NOMO-1 treated with dmso at 0.1 percent for 144 hours (cell line): ENCODE measurements at regions not wholly inside any gene's neighbourhood (a gene's known extent, or its start where the extent isn't known, plus 50 kb on each side); places are given as distances from the start of the nearest gene placed in this dataset.
"Not testable (repeated sequence)": the region's sequence is repeated elsewhere in the genome, so short reads cannot be mapped to it uniquely, and the experiment has no call there.

ENCODE experiments used
- DNase-seq: peaks from one replicate; lab custom pipeline; 2025; ENCODE audit not compliant: unreplicated experiment; lab: John Stamatoyannopoulos, UW

DNA sequence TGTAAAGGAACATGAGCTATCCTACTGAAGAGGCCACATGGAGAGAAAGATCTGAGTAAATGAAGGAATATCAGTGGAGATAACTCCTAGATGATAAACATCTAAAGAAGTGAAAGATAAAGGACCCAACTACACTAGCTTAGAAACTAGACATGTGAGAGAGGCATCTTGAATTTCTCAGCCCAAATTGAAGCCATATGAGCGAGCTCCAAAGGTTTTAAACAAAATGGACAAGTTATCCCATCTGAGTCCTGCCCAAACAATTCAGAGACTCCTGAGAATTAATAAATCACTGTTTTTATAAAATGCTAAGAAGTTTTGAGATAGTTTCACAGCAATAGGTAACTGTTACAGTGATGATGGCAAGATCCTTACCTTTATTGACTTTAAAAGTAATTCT lies 438.9 kb downstream of the NAV3 start:
- no peak for DNase-seq

DNA sequence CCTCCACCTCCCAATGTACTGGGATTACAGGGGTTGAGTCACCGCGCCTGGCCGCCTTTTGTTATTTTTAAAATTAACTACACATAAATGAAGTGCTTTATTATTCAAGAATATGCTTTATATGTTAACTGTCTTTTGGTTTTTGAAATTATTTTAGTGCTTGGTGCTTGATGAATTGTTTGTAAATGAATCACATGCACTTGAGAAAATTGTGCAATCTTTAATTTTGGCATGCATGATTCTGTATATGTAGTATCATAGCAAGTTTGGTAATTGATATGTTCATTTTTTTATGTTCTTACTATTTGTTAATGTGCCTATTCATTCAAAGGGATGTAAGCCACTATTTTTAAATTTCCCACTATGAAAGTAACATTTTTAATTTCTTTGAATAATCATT lies 440.9 kb downstream of the NAV3 start:
- no peak for DNase-seq

DNA sequence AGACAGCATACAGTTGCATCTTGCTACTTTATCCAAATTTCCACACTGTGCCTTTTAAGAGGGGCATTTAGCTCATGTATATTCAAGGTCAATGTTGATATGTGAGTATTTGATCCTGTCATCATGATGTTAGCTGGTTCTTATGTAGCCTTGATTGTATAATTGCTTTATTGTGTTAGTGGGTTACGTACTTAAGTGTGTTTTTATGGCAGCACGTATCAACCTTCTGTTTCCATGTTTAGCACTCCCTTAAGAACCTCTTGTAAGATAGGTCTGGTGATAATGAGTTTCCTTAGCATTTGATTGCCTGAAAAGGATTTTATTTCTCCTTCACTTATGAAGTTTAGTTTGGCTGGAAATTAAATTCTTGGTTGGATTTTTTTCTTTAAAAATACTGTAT lies 445.2 kb downstream of the NAV3 start:
- DNase-seq: no peak

- no peak for DNase-seq
Observed at GRCh38 chr12:78278706-78279190, 448.1 kb downstream of the NAV3 start.

GRCh38 chr12:78279567-78279966 lies 448.9 kb downstream of the NAV3 start:
- no peak for DNase-seq

- DNase-seq: not testable (repeated sequence)
Observed at GRCh38 chr12:78281102-78281501, 450.4 kb downstream of the NAV3 start.

- DNase-seq: no peak
Observed at GRCh38 chr12:78284417-78284816, 453.7 kb downstream of the NAV3 start.

DNA sequence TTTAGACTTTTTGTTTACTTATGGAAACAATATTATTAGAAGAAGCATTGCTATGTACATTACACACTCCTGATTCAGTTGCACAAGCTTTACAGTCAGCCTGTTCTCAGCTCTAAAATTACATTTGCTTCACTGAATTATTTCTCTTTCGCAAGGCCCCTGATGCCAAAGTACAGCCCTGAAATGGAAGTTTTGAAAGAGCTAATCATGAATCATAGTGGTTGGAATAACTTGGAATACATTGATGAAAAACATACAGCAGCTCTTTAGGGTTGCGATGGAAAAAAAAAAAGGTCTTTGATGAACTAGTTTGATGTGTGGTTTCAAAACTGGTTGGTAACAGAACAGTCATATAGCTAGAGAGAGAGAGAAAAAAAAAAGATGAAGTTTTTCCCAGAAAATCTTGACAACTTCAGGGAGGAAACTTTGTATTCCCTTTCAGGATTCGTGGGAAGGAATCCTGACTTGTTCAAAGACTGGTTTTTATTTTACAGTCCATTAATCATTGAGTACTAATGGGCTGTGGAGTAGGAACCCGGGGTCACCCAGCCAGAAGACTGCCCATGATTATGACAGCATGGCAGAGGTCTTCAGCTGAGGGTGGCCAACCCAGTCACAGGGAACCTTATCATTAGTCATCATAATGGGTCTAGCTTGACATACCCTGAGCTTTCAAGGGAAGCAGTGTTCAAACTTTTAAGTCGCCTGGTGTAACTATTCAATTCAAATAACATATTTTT lies 460.1 kb downstream of the NAV3 start:
- no peak for DNase-seq

DNA sequence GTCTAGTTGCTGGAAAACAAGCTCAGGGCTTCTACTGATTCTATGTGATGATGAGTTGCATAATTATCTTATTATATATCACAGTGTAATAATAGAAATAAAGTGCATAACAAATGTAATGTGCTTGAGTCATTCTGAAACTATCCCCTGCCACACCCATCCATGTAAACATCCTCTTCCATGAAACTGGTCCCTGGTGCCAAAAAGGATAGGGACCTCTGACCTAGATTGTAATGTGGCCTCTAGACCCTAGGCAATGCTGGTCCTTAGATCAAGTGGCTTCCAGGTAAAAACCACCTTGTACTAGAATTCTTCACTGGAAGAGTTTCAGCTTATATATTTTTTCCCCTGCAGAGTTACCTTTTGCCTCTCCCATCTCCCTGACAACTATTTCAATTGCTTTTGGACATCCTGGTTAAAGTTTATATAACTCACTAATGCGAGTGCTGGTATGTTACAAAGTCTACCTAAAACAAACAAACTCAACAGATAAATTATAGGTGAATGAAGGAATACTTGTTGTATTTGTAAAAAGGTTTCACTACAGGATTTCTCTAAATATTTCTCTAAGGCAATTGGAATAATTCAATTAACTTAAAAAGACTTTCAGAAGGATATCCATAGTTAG lies 462.5 kb downstream of the NAV3 start:
- DNase-seq: no peak

DNA sequence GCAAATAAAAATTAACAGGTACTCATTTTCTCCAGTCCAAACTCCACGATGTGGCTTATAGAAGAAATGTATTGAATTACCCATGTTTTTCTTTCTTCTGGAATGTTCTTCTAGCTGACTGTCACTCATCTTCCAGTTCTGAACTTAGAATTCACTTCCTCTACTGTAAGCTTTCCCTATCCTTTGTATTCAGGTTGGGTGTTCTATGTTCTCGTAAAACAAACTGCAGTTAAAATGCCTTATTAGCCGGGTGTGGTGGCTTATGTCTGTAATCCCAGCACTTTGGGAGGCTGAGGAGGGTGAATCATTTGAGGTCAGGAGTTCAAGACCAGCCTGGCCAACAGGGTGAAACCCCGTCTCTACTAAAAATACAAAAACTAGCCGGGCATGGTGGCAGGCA lies 470.6 kb downstream of the NAV3 start:
- not testable (repeated sequence) for DNase-seq

DNA sequence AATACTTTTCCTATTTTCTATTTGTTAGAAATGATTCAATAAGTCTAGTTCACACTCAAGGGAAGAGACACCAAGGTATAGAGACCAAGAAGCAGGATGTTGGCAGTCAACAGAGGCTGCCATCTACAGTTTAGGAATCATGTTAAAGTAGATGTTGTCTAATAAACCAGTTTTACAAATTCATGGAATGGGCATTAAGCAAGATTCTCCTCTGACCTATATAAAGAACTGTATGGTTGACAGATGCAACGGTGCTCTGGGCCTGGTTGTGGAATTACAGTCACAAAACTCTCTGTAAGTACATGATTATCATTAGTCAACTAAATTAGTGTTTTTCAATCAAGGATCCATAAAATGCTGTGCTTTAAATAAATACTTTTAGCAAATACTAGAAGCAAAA lies 475.1 kb downstream of the NAV3 start:
- no peak for DNase-seq

GRCh38 chr12:78306236-78306635 lies 475.5 kb downstream of the NAV3 start:
- DNase-seq: no peak

GRCh38 chr12:78308701-78309100 lies 478.0 kb downstream of the NAV3 start:
- no peak for DNase-seq

DNA sequence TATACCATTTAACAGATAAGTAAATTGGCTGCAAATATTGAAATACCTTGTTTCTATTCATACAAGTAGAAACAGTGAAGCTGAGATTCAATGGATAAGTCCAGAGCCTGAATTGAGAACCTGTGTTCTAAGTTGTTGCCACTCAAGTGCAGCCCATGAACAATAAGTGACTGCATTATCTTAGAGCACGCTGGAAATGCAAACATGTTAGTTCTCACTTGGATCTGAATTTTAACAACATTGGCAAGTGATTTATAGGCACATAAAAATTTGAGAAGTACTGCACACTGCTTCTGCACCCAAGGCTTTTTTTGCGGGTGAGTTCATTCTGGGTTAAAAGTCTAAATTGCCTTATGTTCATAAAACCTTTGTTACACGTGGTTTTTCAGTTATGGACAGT lies 484.3 kb downstream of the NAV3 start:
- peak; percentile 2 for DNase-seq

- no peak for DNase-seq
Observed at GRCh38 chr12:78316136-78316535, 485.4 kb downstream of the NAV3 start.

- DNase-seq: no peak
Observed at GRCh38 chr12:78316631-78317468, 486.2 kb downstream of the NAV3 start.

GRCh38 chr12:78321696-78322095 lies 491.0 kb downstream of the NAV3 start:
- no peak for DNase-seq

DNA sequence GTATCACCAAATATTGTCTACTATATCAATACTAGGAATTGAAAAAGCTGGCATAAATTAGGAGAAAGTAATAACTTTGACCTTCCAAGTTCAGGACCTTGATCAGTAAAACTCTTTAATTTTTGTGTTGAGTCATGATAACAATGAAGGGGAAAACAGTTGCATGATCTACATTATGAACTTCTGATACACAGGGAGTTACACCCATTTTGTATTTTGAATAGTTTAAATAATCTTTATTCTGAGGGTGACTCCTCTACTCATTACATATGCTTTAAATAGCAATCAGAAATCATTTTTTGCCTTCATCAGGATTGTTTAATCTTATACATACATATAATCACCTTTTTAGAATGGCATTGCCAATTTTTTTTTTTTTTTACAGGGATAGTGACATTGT lies 492.5 kb downstream of the NAV3 start:
- DNase-seq: no peak

- no peak for DNase-seq
Observed at GRCh38 chr12:78324234-78324633, 493.5 kb downstream of the NAV3 start.

GRCh38 chr12:78328524-78328923 lies 497.8 kb downstream of the NAV3 start:
- no peak for DNase-seq

DNA sequence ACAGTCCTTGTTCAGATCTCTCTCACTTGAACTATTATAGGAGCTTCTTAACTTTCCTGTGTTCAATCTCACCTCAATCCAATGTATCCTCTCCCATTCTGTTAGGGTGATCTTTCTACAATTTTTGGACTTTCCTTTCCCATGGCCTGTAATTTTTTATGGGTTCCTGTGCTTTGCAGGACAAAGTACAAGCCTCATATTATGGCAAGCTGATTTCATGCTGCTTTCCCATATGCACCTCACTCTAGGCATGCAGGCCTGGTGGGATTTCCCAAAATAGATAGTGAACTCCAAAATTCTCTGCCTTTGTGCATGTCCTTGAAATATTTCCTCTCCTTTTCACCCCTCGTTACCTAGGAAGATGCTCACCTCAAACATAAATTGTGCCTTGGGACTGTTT lies 499.4 kb downstream of the NAV3 start:
- DNase-seq: no peak

DNA sequence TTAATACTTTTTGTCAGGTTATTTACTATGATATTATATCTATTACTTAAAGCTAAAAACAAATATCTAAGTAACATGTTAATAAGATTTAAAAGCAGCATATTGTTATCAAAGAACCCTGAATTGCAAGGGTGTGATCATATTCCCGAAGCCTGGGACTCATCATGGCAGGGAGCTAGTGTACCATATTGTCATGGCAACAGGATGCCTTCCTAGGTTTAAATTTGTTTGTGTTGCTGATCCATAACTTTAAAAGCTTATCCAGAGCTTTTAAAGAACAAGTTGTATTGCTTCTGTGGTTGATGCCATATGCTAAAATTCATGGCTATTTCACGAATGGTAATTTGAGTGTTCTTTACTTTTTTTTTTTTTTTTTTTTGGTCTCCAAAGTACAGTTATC lies 500.5 kb downstream of the NAV3 start:
- no peak for DNase-seq
